Gastrocnemius medialis (tissue), 4 donors: ENCODE measurements at regions not wholly inside any gene's neighbourhood (a gene's known extent, or its start where the extent isn't known, plus 50 kb on each side); places are given as distances from the start of the nearest gene placed in this dataset.

Experiments used
- POLR2A ChIP-seq, 2 donors: fragments of 450-650 bp; IDR thresholded peaks; one replicate each; pipeline ENCODE4 v1.6.1; 2017; ENCODE audit warnings: antibody characterized with exemption in 2 of 2, mild to moderate bottlenecking in 2 of 2, moderate library complexity in 2 of 2
- TF ChIP-seq, protein P1 (sequence below), 5 experiments: fragments of 450-650 bp in 3 of 5; fragments of 200-600 bp in 2 of 5; sonication (generic) in 2 of 5; IDR thresholded peaks in 4 of 5; conservative IDR thresholded peaks in 1 of 5; 1 replicate in 4 of 5; 2 replicates in 1 of 5; pipeline ENCODE4 v1.5.1; 2016 to 2019; ENCODE audit warnings: antibody characterized with exemption in 5 of 5, mild to moderate bottlenecking in 3 of 5, moderate library complexity in 3 of 5

DNA sequence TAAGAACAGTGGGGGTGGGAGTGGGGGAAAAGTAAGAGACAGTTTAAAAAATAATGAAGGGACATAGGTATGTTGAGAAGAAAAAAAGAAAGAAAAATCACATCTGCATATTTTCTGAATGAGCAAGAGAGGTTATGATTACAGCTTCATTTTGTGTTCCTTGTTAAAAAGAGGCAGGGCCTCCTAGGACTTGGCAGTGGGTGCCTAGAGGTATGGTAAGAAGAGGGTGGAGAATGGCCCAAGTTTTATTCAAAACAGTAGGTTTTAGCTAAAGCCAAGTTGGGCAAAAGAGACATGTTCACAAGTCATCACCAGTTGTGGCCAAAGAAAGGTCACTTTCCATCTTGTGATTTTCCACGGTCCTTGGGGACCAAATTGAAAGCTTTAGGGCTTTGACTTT is 643.4 kb downstream of the CCDC171 start:
- TF ChIP-seq, protein P1, sequence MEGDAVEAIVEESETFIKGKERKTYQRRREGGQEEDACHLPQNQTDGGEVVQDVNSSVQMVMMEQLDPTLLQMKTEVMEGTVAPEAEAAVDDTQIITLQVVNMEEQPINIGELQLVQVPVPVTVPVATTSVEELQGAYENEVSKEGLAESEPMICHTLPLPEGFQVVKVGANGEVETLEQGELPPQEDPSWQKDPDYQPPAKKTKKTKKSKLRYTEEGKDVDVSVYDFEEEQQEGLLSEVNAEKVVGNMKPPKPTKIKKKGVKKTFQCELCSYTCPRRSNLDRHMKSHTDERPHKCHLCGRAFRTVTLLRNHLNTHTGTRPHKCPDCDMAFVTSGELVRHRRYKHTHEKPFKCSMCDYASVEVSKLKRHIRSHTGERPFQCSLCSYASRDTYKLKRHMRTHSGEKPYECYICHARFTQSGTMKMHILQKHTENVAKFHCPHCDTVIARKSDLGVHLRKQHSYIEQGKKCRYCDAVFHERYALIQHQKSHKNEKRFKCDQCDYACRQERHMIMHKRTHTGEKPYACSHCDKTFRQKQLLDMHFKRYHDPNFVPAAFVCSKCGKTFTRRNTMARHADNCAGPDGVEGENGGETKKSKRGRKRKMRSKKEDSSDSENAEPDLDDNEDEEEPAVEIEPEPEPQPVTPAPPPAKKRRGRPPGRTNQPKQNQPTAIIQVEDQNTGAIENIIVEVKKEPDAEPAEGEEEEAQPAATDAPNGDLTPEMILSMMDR (IDR thresholded peaks at IDR 0.05 in 4 of 5, conservative IDR thresholded peaks at IDR 0.05 in 1 of 5), result no peak
- no peak for TF ChIP-seq POLR2A (IDR thresholded peaks at IDR 0.05)
